ENCODE measurements at regions not wholly inside any gene's neighbourhood (a gene's known extent, or its start where the extent isn't known, plus 50 kb on each side); places are given as distances from the start of the nearest gene placed in this dataset.

GRCh38 chr10:43978936-43979335, 330.3 kb upstream of the ZNF32 start:
- Histone ChIP-seq H3K4me3 (no peak overlapping the region), H3K9me3 (no peaks in the 10 kb centered on the region), H3K27ac (no peak overlapping the region), H3K27me3 (no peaks in the 10 kb centered on the region), H3K36me3 (no peaks in the 10 kb centered on the region), H3K4me1 (peaks cover 0 to 9% (median 0%) of the 10 kb centered on the region in 4 donors)
- 85 to 90% methylated on average over 9 of the region's 9 CpGs for WGBS, 2 donors
- no peak for DNase-seq (ENCODE audit: low spot score in 2 of 2)
- TF ChIP-seq POLR2A (IDR thresholded peaks at IDR 0.05) (no peak), EP300 (IDR thresholded peaks at IDR 0.05) (no peak)
- TF ChIP-seq, protein P1, sequence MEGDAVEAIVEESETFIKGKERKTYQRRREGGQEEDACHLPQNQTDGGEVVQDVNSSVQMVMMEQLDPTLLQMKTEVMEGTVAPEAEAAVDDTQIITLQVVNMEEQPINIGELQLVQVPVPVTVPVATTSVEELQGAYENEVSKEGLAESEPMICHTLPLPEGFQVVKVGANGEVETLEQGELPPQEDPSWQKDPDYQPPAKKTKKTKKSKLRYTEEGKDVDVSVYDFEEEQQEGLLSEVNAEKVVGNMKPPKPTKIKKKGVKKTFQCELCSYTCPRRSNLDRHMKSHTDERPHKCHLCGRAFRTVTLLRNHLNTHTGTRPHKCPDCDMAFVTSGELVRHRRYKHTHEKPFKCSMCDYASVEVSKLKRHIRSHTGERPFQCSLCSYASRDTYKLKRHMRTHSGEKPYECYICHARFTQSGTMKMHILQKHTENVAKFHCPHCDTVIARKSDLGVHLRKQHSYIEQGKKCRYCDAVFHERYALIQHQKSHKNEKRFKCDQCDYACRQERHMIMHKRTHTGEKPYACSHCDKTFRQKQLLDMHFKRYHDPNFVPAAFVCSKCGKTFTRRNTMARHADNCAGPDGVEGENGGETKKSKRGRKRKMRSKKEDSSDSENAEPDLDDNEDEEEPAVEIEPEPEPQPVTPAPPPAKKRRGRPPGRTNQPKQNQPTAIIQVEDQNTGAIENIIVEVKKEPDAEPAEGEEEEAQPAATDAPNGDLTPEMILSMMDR (IDR thresholded peaks at IDR 0.05) = no peak

- no peak for DNase-seq (ENCODE audit: low spot score in 2 of 2)
- Histone ChIP-seq H3K4me1 (peaks cover 0 to 9% (median 0%) of the 10 kb centered on the region in 4 donors), H3K27me3 (no peaks in the 10 kb centered on the region), H3K36me3 (no peaks in the 10 kb centered on the region), H3K4me3 (no peak overlapping the region), H3K27ac (no peak overlapping the region), H3K9me3 (no peaks in the 10 kb centered on the region)
- TF ChIP-seq, protein P1 (IDR thresholded peaks at IDR 0.05) = no peak
- TF ChIP-seq EP300 (IDR thresholded peaks at IDR 0.05) = no peak
- TF ChIP-seq POLR2A (IDR thresholded peaks at IDR 0.05) = no peak
- WGBS, 2 donors = 77 to 82% methylated on average over 5 of the region's 5 CpGs
Measured at GRCh38 chr10:43978091-43978490, 329.4 kb upstream of the ZNF32 start.

- Histone ChIP-seq H3K9me3 (no peaks in the 10 kb centered on the region), H3K4me1 (peaks cover 0 to 8% (median 0%) of the 10 kb centered on the region in 4 donors), H3K27me3 (no peaks in the 10 kb centered on the region), H3K36me3 (no peaks in the 10 kb centered on the region), H3K27ac (no peak overlapping the region), H3K4me3 (no peak overlapping the region)
- WGBS, 2 donors = 74 to 82% methylated on average over 1 of the region's 1 CpG
- TF ChIP-seq POLR2A (IDR thresholded peaks at IDR 0.05) (no peak), EP300 (IDR thresholded peaks at IDR 0.05) (no peak)
- TF ChIP-seq, protein P1 (IDR thresholded peaks at IDR 0.05) = no peak
- DNase-seq (ENCODE audit: low spot score in 2 of 2) = no peak
Measured at GRCh38 chr10:43976292-43976691, 327.6 kb upstream of the ZNF32 start.

- WGBS, 2 donors = 80 to 92% methylated on average over 3 of the region's 3 CpGs
- Histone ChIP-seq H3K4me1 (no peaks in the 10 kb centered on the region), H3K27me3 (no peaks in the 10 kb centered on the region), H3K9me3 (no peaks in the 10 kb centered on the region), H3K4me3 (no peak overlapping the region), H3K36me3 (no peaks in the 10 kb centered on the region), H3K27ac (no peak overlapping the region)
- TF ChIP-seq POLR2A (IDR thresholded peaks at IDR 0.05) (no peak), EP300 (IDR thresholded peaks at IDR 0.05) (no peak)
- TF ChIP-seq, protein P1 (IDR thresholded peaks at IDR 0.05) = no peak
- DNase-seq (ENCODE audit: low spot score in 2 of 2) = no peak
Measured at GRCh38 chr10:43973801-43974200, 325.1 kb upstream of the ZNF32 start.

GRCh38 chr10:43972976-43973647, 324.4 kb upstream of the ZNF32 start:
- no peaks in the 10 kb centered on the region for H3K9me3 ChIP-seq
- 89 to 94% methylated on average over 10 of the region's 10 CpGs for WGBS, 2 donors
- H3K27me3 ChIP-seq = no peaks in the 10 kb centered on the region
- no peak overlapping the region for H3K4me3 ChIP-seq
- H3K36me3 ChIP-seq = no peaks in the 10 kb centered on the region
- no peak overlapping the region for H3K27ac ChIP-seq
- DNase-seq (ENCODE audit: low spot score in 2 of 2) = no peak
- TF ChIP-seq EP300 (IDR thresholded peaks at IDR 0.05) (no peak), POLR2A (IDR thresholded peaks at IDR 0.05) (no peak)
- TF ChIP-seq, protein P1 (IDR thresholded peaks at IDR 0.05) = no peak
- no peaks in the 10 kb centered on the region for H3K4me1 ChIP-seq

Data from tibial nerve (tissue), 4 donors.